H9 (cell line): ENCODE measurements at regions not wholly inside any gene's neighbourhood (a gene's known extent, or its start where the extent isn't known, plus 50 kb on each side); places are given as distances from the start of the nearest gene placed in this dataset.

Experiments
- DNase-seq: peaks from one replicate; pipeline ENCODE4 v3.0.0-alpha.2; 2017
- H2AFZ ChIP-seq: one replicate; pipeline ENCODE4 v1.6.1; 2013; ENCODE audit warnings: mild to moderate bottlenecking, low read length, control low read depth, moderate library complexity
- H2AK5ac ChIP-seq: 2 replicates; pipeline ENCODE4 v1.6.1; 2013; ENCODE audit warnings: low read length, control low read depth, mixed read lengths; ENCODE audit not compliant: insufficient read length
- H2BK120ac ChIP-seq: one replicate; pipeline ENCODE4 v1.6.1; 2013; ENCODE audit warnings: low read depth, mild to moderate bottlenecking, low read length, control low read depth, inconsistent platforms; ENCODE audit not compliant: poor library complexity, severe bottlenecking
- H2BK12ac ChIP-seq: 2 replicates; pipeline ENCODE4 v1.6.1; 2013; ENCODE audit warnings: low read length, control low read depth, mixed read lengths, low read depth; ENCODE audit not compliant: insufficient read length
- H2BK15ac ChIP-seq: 2 replicates; pipeline ENCODE4 v1.6.1; 2013; ENCODE audit warnings: low read depth, low read length, control low read depth
- H2BK20ac ChIP-seq: one replicate; pipeline ENCODE4 v1.6.1; 2013; ENCODE audit warnings: low read depth, mild to moderate bottlenecking, low read length, control low read depth, inconsistent platforms; ENCODE audit not compliant: poor library complexity, severe bottlenecking
- H2BK5ac ChIP-seq: 2 replicates; pipeline ENCODE4 v1.6.1; 2013; ENCODE audit warnings: low read length, control low read depth, mixed read lengths; ENCODE audit not compliant: insufficient read length
- H3K14ac ChIP-seq: 2 replicates; pipeline ENCODE4 v1.6.1; 2013; ENCODE audit warnings: low read length, control low read depth; ENCODE audit not compliant: insufficient read depth
- H3K18ac ChIP-seq: 2 replicates; pipeline ENCODE4 v1.6.1; 2013; ENCODE audit warnings: low read depth, mild to moderate bottlenecking, mixed read lengths, low read length, control low read depth; ENCODE audit not compliant: insufficient read length
- H3K23ac ChIP-seq: 2 replicates; pipeline ENCODE4 v1.6.1; 2013; ENCODE audit warnings: low read length, control low read depth, mixed read lengths, low read depth; ENCODE audit not compliant: insufficient read length
- H3K23me2 ChIP-seq: 2 replicates; pipeline ENCODE4 v1.6.1; 2013; ENCODE audit warnings: low read depth, mild to moderate bottlenecking, mixed read lengths, low read length, control low read depth; ENCODE audit not compliant: insufficient read length, poor library complexity, severe bottlenecking
- H3K27ac ChIP-seq: 2 replicates; pipeline ENCODE4 v1.5.1; 2013; ENCODE audit warnings: low read length, control low read depth, mixed read lengths, low read depth; ENCODE audit not compliant: insufficient read length
- H3K27me3 ChIP-seq: 2 replicates; pipeline ENCODE4 v1.6.1; 2013; ENCODE audit warnings: low read length, control low read depth, inconsistent platforms; ENCODE audit not compliant: insufficient read depth
- H3K4ac ChIP-seq: 2 replicates; pipeline ENCODE4 v1.6.1; 2013; ENCODE audit warnings: low read depth, mild to moderate bottlenecking, control low read depth, inconsistent platforms, low read length, moderate library complexity
- H3K4me1 ChIP-seq: 2 replicates; pipeline ENCODE4 v1.6.1; 2013; ENCODE audit warnings: low read length, control low read depth, inconsistent platforms; ENCODE audit not compliant: insufficient read depth
- H3K4me2 ChIP-seq: 2 replicates; pipeline ENCODE4 v1.6.1; 2013; ENCODE audit warnings: low read length, control low read depth, mixed read lengths; ENCODE audit not compliant: insufficient read length, insufficient read depth
- H3K56ac ChIP-seq: 2 replicates; pipeline ENCODE4 v1.6.1; 2013; ENCODE audit warnings: low read depth, mild to moderate bottlenecking, mixed read lengths, low read length, control low read depth; ENCODE audit not compliant: insufficient read length
- H3K79me1 ChIP-seq: 2 replicates; pipeline ENCODE4 v1.6.1; 2013; ENCODE audit warnings: low read depth, mild to moderate bottlenecking, moderate library complexity, low read length, control low read depth, inconsistent platforms; ENCODE audit not compliant: insufficient read depth, poor library complexity, severe bottlenecking
- H3K79me2 ChIP-seq: 2 replicates; pipeline ENCODE4 v1.6.1; 2013; ENCODE audit warnings: low read length, control low read depth, inconsistent platforms; ENCODE audit not compliant: insufficient read depth
- H3K9ac ChIP-seq: 2 replicates; pipeline ENCODE4 v1.6.1; 2013; ENCODE audit warnings: low read length, control low read depth, mixed read lengths; ENCODE audit not compliant: insufficient read length; ENCODE audit errors: extremely low read depth
- H3K9me3 ChIP-seq: one replicate; pipeline ENCODE4 v1.6.1; 2013; ENCODE audit warnings: low read depth, low read length, inconsistent platforms; ENCODE audit not compliant: control insufficient read depth
- H3T11ph ChIP-seq: one replicate; pipeline ENCODE4 v1.6.1; 2013; ENCODE audit warnings: mild to moderate bottlenecking, low read length, control low read depth, inconsistent platforms
- H4K20me1 ChIP-seq: one replicate; pipeline ENCODE4 v1.6.1; 2013; ENCODE audit not compliant: control insufficient read depth, insufficient read length, insufficient read depth
- H4K5ac ChIP-seq: 2 replicates; pipeline ENCODE4 v1.6.1; 2013; ENCODE audit warnings: low read depth, mild to moderate bottlenecking, mixed read lengths, low read length, control low read depth; ENCODE audit not compliant: insufficient read length
- H4K8ac ChIP-seq: replicated peaks from 2 replicates; pipeline ENCODE4 v1.6.1; 2013; ENCODE audit warnings: low read length, control low read depth, mixed read lengths, low read depth; ENCODE audit not compliant: insufficient read length
- H4K91ac ChIP-seq: 2 replicates; pipeline ENCODE4 v1.6.1; 2013; ENCODE audit warnings: low read depth, mild to moderate bottlenecking, moderate library complexity, mixed read lengths, low read length, control low read depth; ENCODE audit not compliant: insufficient read length
- H3K27ac Mint-ChIP-seq, 3 experiments: 2 replicates in 2 of 3; 3 replicates in 1 of 3; pipeline ENCODE4 v1.8.0; 2020 to 2021; ENCODE audit warnings: mixed read lengths in 3 of 3, mild to moderate bottlenecking in 1 of 3, moderate library complexity in 1 of 3
- H3K27me3 Mint-ChIP-seq: 2 replicates; pipeline ENCODE4 v1.8.0; 2021; ENCODE audit warnings: low read depth, mild to moderate bottlenecking, moderate library complexity, mixed read lengths
- H3K36me3 Mint-ChIP-seq, 3 experiments: 2 replicates in 2 of 3; 3 replicates in 1 of 3; pipeline ENCODE4 v1.8.0; 2020 to 2021; ENCODE audit warnings: low read depth in 3 of 3, mixed read lengths in 3 of 3; ENCODE audit not compliant: insufficient read depth in 1 of 3
- H3K4me1 Mint-ChIP-seq, 2 experiments: 2 replicates each; pipeline ENCODE4 v1.8.0; 2020; ENCODE audit warnings: mixed read lengths in 2 of 2
- H3K4me3 Mint-ChIP-seq, 2 experiments: 2 replicates in 1 of 2; 3 replicates in 1 of 2; pipeline ENCODE4 v1.8.0; 2020 to 2021; ENCODE audit warnings: mild to moderate bottlenecking in 2 of 2, mixed read lengths in 2 of 2, moderate library complexity in 1 of 2
- H3K9me3 Mint-ChIP-seq, 2 experiments: 2 replicates in 1 of 2; 3 replicates in 1 of 2; pipeline ENCODE4 v1.8.0; 2020; ENCODE audit warnings: mild to moderate bottlenecking in 2 of 2, mixed read lengths in 2 of 2, moderate library complexity in 1 of 2
- WGBS: extraction: QIAGEN DNeasy Blood & Tissue Kit; methylation state at CpG from one replicate; pipeline ENCODE4 v1.1.7; 2013; ENCODE audit warnings: missing lambda C conversion rate, low lambda C conversion rate, mixed read lengths; ENCODE audit not compliant: insufficient read length; ENCODE audit errors: extremely low coverage; 5-methylcytosine and 5-hydroxymethylcytosine counted together
- TF ChIP-seq, protein P1 (sequence below): fragments of 200-600 bp; sonication (generic); conservative IDR thresholded peaks from 3 replicates; pipeline ENCODE4 v1.8.0; 2021; ENCODE audit warnings: antibody characterized with exemption, mild to moderate bottlenecking

DNA sequence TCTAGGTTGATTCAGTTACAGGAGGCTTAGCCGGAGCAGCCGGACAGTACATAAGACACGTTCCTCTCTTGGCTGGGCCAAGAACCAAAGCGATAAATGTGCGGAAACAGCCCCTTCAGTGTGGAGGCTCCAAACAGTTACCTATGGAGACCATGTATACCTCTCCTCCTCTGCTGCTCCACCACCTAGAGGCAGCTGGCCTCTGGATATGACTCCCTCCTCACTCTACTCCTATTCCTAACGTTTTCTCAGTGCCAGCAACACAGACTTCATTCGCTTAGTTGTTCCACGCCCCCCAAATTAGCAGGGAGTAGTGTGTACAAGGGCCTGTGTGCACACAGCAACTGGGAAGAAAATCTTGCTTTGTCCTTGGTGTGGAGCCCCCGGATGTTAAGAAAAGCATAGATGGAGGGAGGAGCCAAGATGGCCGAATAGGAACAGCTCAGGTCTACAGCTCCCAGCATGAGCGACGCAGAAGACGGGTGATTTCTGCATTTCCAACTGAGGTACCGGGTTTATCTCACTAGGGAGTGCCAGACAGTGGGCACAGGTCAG lies 362.3 kb upstream of the KIRREL3 start:
- Histone ChIP-seq H3K4me1 (no peaks in the 10 kb centered on the region; the same call in 1 of the 2 replicates), H4K8ac (no peak overlapping the region), H2AK5ac (no peak overlapping the region), H3K4ac (no peak overlapping the region), H2BK120ac (no peak overlapping the region), H3K14ac (peak overlapping the region; percentile 69; the same call in 1 of the 2 replicates), H2BK20ac (no peak overlapping the region), H3K9ac (no peak overlapping the region), H4K5ac (peak overlapping the region; percentile 6), H2AFZ (peak overlapping the region; percentile 43), H3K23me2 (no peaks in the 10 kb centered on the region), H3K27me3 (no peaks in the 10 kb centered on the region), H4K91ac (no peak overlapping the region), H3K56ac (no peak overlapping the region), H3K9me3 (no peaks in the 10 kb centered on the region), H3K79me1 (no peaks in the 10 kb centered on the region), H3K79me2 (no peaks in the 10 kb centered on the region), H2BK5ac (no peak overlapping the region), H3K4me2 (no peak overlapping the region), H2BK15ac (no peak overlapping the region), H3K27ac (no peak overlapping the region), H4K20me1 (no peaks in the 10 kb centered on the region), H3T11ph (no peak overlapping the region), H3K18ac (peak overlapping the region; percentile 71), H2BK12ac (peak overlapping the region; percentile 10), H3K23ac (no peak overlapping the region)
- peak; percentile 33 for DNase-seq
- Mint-ChIP-seq H3K27ac (peak overlapping the region; percentile 10 to 85 (median 79); a peak in 5 of 7 replicates), H3K4me3 (peak overlapping the region; percentile 58), H3K36me3 (peaks cover 0 to 7% (median 0%) of the 10 kb centered on the region in 3 experiments; a peak in 1 of 7 replicates), H3K9me3 (peaks cover 2% of the 10 kb centered on the region in 2 experiments; a peak in 1 of 5 replicates), H3K4me1 (peaks cover 5 to 10% of the 10 kb centered on the region in 2 experiments), H3K27me3 (no peaks in the 10 kb centered on the region)
- WGBS, result no CpG with 5 or more reads among the region's 14 CpGs
- TF ChIP-seq, protein P1, sequence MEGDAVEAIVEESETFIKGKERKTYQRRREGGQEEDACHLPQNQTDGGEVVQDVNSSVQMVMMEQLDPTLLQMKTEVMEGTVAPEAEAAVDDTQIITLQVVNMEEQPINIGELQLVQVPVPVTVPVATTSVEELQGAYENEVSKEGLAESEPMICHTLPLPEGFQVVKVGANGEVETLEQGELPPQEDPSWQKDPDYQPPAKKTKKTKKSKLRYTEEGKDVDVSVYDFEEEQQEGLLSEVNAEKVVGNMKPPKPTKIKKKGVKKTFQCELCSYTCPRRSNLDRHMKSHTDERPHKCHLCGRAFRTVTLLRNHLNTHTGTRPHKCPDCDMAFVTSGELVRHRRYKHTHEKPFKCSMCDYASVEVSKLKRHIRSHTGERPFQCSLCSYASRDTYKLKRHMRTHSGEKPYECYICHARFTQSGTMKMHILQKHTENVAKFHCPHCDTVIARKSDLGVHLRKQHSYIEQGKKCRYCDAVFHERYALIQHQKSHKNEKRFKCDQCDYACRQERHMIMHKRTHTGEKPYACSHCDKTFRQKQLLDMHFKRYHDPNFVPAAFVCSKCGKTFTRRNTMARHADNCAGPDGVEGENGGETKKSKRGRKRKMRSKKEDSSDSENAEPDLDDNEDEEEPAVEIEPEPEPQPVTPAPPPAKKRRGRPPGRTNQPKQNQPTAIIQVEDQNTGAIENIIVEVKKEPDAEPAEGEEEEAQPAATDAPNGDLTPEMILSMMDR, result no peak
